IMR-90 (cell line): ENCODE measurements at regions not wholly inside any gene's neighbourhood (a gene's known extent, or its start where the extent isn't known, plus 50 kb on each side); places are given as distances from the start of the nearest gene placed in this dataset.

Experiments
- ATAC-seq: fragments of 200-7000 bp; cut with Tn5 transposase; 2 replicates; pipeline ENCODE4 v1.9.1; 2020; ENCODE audit warnings: low read depth, mild to moderate bottlenecking, moderate library complexity
- BruUV-seq: library from RNA; stranded (reverse); fragments of 400-500 nt; replicated peaks from 2 replicates; lab custom pipeline; 2021; lab: Mats Ljungman, UMichigan
- CTCF ChIA-PET: fragments of 300-600 bp; formaldehyde crosslinking; extraction: SDS; loops from one replicate; lab custom pipeline; 2021; ENCODE audit warnings: antibody characterized with exemption; lab: Yijun Ruan, JAX
- POLR2A ChIA-PET: fragments of 300-600 bp; sonication (Branson Sonifier 250); formaldehyde crosslinking; loops from one replicate; lab custom pipeline; 2022; ENCODE audit warnings: antibody characterized with exemption; ENCODE audit not compliant: unreplicated experiment; lab: Charles Lee
- DNase-seq: peaks from one replicate; pipeline ENCODE4 v3.0.0; 2013
- H2AFZ ChIP-seq: replicated peaks from 2 replicates; pipeline ENCODE3; 2013; ENCODE audit warnings: low read length, mild to moderate bottlenecking; ENCODE audit not compliant: poor library complexity
- H2AK5ac ChIP-seq: 2 replicates; pipeline ENCODE4 v1.6.1; 2013; ENCODE audit warnings: low read depth, low read length, inconsistent platforms
- H2AK9ac ChIP-seq: replicated peaks from 2 replicates; pipeline ENCODE3; 2013; ENCODE audit warnings: mild to moderate bottlenecking, low read depth, low read length, moderate library complexity; ENCODE audit not compliant: poor library complexity
- H2BK120ac ChIP-seq: 2 replicates; pipeline ENCODE4 v1.6.1; 2013; ENCODE audit warnings: low read depth, low read length, inconsistent platforms
- H2BK15ac ChIP-seq: 3 replicates; pipeline ENCODE4 v1.6.1; 2013; ENCODE audit warnings: low read depth, low read length, inconsistent platforms
- H2BK20ac ChIP-seq: 2 replicates; pipeline ENCODE4 v1.6.1; 2013; ENCODE audit warnings: low read depth, mild to moderate bottlenecking, inconsistent platforms, low read length, moderate library complexity
- H2BK5ac ChIP-seq: 2 replicates; pipeline ENCODE4 v1.6.1; 2013; ENCODE audit warnings: mild to moderate bottlenecking, low read depth, low read length, inconsistent platforms; ENCODE audit not compliant: poor library complexity, severe bottlenecking
- H3K14ac ChIP-seq: replicated peaks from 2 replicates; pipeline ENCODE4 v1.6.1; 2013; ENCODE audit warnings: low read depth, low read length, inconsistent platforms
- H3K18ac ChIP-seq: 2 replicates; pipeline ENCODE4 v1.6.1; 2013; ENCODE audit warnings: low read depth, low read length, control low read depth
- H3K23ac ChIP-seq: 2 replicates; pipeline ENCODE4 v1.6.1; 2013; ENCODE audit warnings: low read depth, low read length, inconsistent platforms
- H3K27ac ChIP-seq: 2 replicates; pipeline ENCODE4 v1.5.1; 2013; ENCODE audit warnings: mild to moderate bottlenecking, control low read depth, low read length; ENCODE audit not compliant: insufficient read depth
- H3K27me3 ChIP-seq: 2 replicates; pipeline ENCODE4 v1.6.1; 2013; ENCODE audit warnings: low read length; ENCODE audit not compliant: control insufficient read depth, insufficient read depth
- H3K36me3 ChIP-seq: 2 replicates; pipeline ENCODE4 v1.6.1; 2013; ENCODE audit warnings: low read length, mixed read lengths; ENCODE audit not compliant: control insufficient read depth, insufficient read depth
- H3K4ac ChIP-seq: 2 replicates; pipeline ENCODE4 v1.6.1; 2013; ENCODE audit warnings: low read depth, low read length, inconsistent platforms
- H3K4me1 ChIP-seq: 2 replicates; pipeline ENCODE4 v1.6.1; 2013; ENCODE audit warnings: low read length, mixed read lengths; ENCODE audit not compliant: control insufficient read depth, insufficient read depth
- H3K4me2 ChIP-seq: 2 replicates; pipeline ENCODE4 v1.6.1; 2013; ENCODE audit warnings: low read depth, mild to moderate bottlenecking, control low read depth, low read length, moderate library complexity
- H3K4me3 ChIP-seq: 2 replicates; pipeline ENCODE4 v1.5.1; 2013; ENCODE audit warnings: low read depth, mild to moderate bottlenecking, control low read depth, low read length, moderate library complexity; ENCODE audit not compliant: insufficient read depth
- H3K56ac ChIP-seq: 2 replicates; pipeline ENCODE4 v1.6.1; 2013; ENCODE audit warnings: low read length, inconsistent platforms; ENCODE audit not compliant: insufficient read depth; ENCODE audit errors: extremely low read depth
- H3K79me1 ChIP-seq, 2 experiments: 2 replicates each; pipeline ENCODE4 v1.6.1; 2013; ENCODE audit warnings: low read length in 2 of 2, inconsistent platforms in 1 of 2, low read depth in 1 of 2
- H3K9ac ChIP-seq: 2 replicates; pipeline ENCODE4 v1.6.1; 2013; ENCODE audit warnings: low read depth, low read length, control low read depth
- H3K9me1 ChIP-seq: 2 replicates; pipeline ENCODE4 v1.6.1; 2013; ENCODE audit warnings: low read length, inconsistent platforms; ENCODE audit not compliant: insufficient read depth
- H3K9me3 ChIP-seq: 2 replicates; pipeline ENCODE4 v1.6.1; 2013; ENCODE audit warnings: low read length; ENCODE audit not compliant: control insufficient read depth, insufficient read depth
- H4K20me1 ChIP-seq: 2 replicates; pipeline ENCODE4 v1.6.1; 2013; ENCODE audit warnings: low read length, inconsistent platforms; ENCODE audit not compliant: insufficient read depth
- H4K5ac ChIP-seq: 2 replicates; pipeline ENCODE4 v1.6.1; 2013; ENCODE audit warnings: mild to moderate bottlenecking, low read depth, low read length, control low read depth
- H4K8ac ChIP-seq, 2 experiments: 2 replicates each; pipeline ENCODE4 v1.6.1; 2013; ENCODE audit warnings: low read depth in 2 of 2, low read length in 2 of 2, control low read depth in 1 of 2, inconsistent platforms in 1 of 2
- H4K91ac ChIP-seq: 2 replicates; pipeline ENCODE4 v1.6.1; 2013; ENCODE audit warnings: low read depth, low read length, inconsistent platforms; ENCODE audit not compliant: insufficient read depth
- BHLHE40 ChIP-seq: fragments of 150-350 bp; IDR thresholded peaks from 2 replicates; pipeline ENCODE4 v1.6.1; 2016; ENCODE audit warnings: mild to moderate bottlenecking, low read depth, low read length
- CTCF ChIP-seq: conservative IDR thresholded peaks from 2 replicates; pipeline ENCODE4 v1.5.1; 2012; ENCODE audit warnings: mild to moderate bottlenecking, low read depth, low read length, improper control_type of control experiment
- ELK1 ChIP-seq: fragments of 150-350 bp; IDR thresholded peaks from 2 replicates; pipeline ENCODE4 v1.6.1; 2016; ENCODE audit warnings: low read depth, mild to moderate bottlenecking, low read length, moderate library complexity, borderline replicate concordance
- FOS ChIP-seq: fragments of 150-350 bp; IDR thresholded peaks from 2 replicates; pipeline ENCODE4 v1.6.1; 2016; ENCODE audit warnings: low read depth, low read length
- MAFK ChIP-seq: IDR thresholded peaks from 2 replicates; pipeline ENCODE4 v1.6.1; 2012; ENCODE audit warnings: low read depth, low read length, improper control_type of control experiment
- MAZ ChIP-seq: IDR thresholded peaks from 2 replicates; pipeline ENCODE4 v1.6.1; 2012; ENCODE audit warnings: low read depth, mild to moderate bottlenecking, low read length, improper control_type of control experiment, moderate library complexity, borderline replicate concordance
- MXI1 ChIP-seq: IDR thresholded peaks from 2 replicates; pipeline ENCODE4 v1.6.1; 2012; ENCODE audit warnings: low read depth, mild to moderate bottlenecking, low read length, moderate library complexity, borderline replicate concordance
- NFE2L2 ChIP-seq: fragments of 150-350 bp; IDR thresholded peaks from 2 replicates; pipeline ENCODE4 v1.6.1; 2016; ENCODE audit warnings: low read depth, mild to moderate bottlenecking, low read length
- POLR2A ChIP-seq: IDR thresholded peaks from 2 replicates; pipeline ENCODE4 v1.6.1; 2012; ENCODE audit warnings: mild to moderate bottlenecking, low read depth, low read length
- RAD21 ChIP-seq: IDR thresholded peaks from 2 replicates; pipeline ENCODE4 v1.6.1; 2012; ENCODE audit warnings: low read length, improper control_type of control experiment
- RCOR1 ChIP-seq: IDR thresholded peaks from 2 replicates; pipeline ENCODE4 v1.6.1; 2012; ENCODE audit warnings: mild to moderate bottlenecking, low read length, improper control_type of control experiment; ENCODE audit not compliant: insufficient replicate concordance
- RFX5 ChIP-seq: IDR thresholded peaks from 2 replicates; pipeline ENCODE4 v1.8.0; 2012; ENCODE audit warnings: low read depth, mild to moderate bottlenecking, low read length, moderate library complexity
- SMC3 ChIP-seq: fragments of 150-350 bp; IDR thresholded peaks from 2 replicates; pipeline ENCODE4 v1.6.1; 2016; ENCODE audit warnings: low read depth, mild to moderate bottlenecking, antibody characterized with exemption, low read length, moderate library complexity
- WGBS, 2 experiments: methylation state at CpG; one replicate each; pipeline versions ENCODE4 v1.1.5 to v1.1.7; 2013; ENCODE audit warnings: missing lambda C conversion rate in 2 of 2; ENCODE audit not compliant: insufficient read length in 1 of 2; ENCODE audit errors: extremely low coverage in 2 of 2; 5-methylcytosine and 5-hydroxymethylcytosine counted together
- dilution Hi-C: fragments of 300-500 bp; cut with HindIII; formaldehyde crosslinking; loops from one replicate; pipeline ENCODE4 v1.14.3; 2018; ENCODE audit warnings: low sequenced_read_pairs; ENCODE audit not compliant: unreplicated experiment
- in situ Hi-C: fragments of 300-500 bp; cut with MboI; formaldehyde crosslinking; loops from 3 replicates; pipeline ENCODE4 v1.14.3; 2019; ENCODE audit warnings: low sequenced_read_pairs, inconsistent platforms, mixed read lengths
- intact Hi-C: fragments of 100-400 bp; cut with micrococcal nuclease; formaldehyde crosslinking; loops from 2 replicates; pipeline ENCODE4 v1.10.0; 2022
- TF ChIP-seq, protein P1 (sequence below): fragments of 150-350 bp; IDR thresholded peaks from 2 replicates; pipeline ENCODE4 v1.6.1; 2017; ENCODE audit warnings: mild to moderate bottlenecking, antibody characterized with exemption, low read length, low read depth

DNA sequence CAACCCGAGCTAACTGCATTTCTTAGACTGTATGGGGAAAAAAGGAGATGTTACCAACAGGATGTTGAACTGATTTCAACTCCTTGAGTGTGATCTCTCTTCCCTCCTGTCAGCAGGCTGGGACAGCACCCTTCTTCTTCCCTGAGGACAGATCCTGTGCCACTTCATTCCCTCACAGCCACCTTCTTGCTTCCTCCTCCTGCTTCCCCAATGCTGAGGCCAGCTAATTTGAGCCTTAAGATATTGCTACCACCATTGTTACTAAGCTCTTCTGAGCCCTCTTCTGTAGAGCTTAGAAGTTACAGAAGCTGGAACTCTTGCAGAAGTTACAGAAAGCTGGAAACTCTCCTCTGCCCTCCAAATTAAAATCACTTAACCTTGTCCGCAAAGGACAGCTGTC lies 88.8 kb downstream of the SPTSSA start:
- no peak overlapping the region for H2AFZ ChIP-seq
- no peak overlapping the region for H2BK120ac ChIP-seq
- H3K4me2 ChIP-seq: no peak overlapping the region
- H3K9ac ChIP-seq: no peak overlapping the region
- H3K27me3 ChIP-seq: peaks cover 6% of the 10 kb centered on the region
- no peak overlapping the region for H2AK5ac ChIP-seq
- POLR2A ChIA-PET: no interaction called here
- no CpG with 5 or more reads among the region's 2 CpGs for WGBS, 2 experiments
- H3K18ac ChIP-seq: no peak overlapping the region
- no peak overlapping the region for H3K4me3 ChIP-seq
- in situ Hi-C loops: no loop called here
- no peaks in the 10 kb centered on the region for H4K20me1 ChIP-seq
- no peak overlapping the region for H3K4ac ChIP-seq
- DNase-seq (no peak), ATAC-seq (no peak)
- no peak overlapping the region for H2BK5ac ChIP-seq
- H3K56ac ChIP-seq: no peak overlapping the region
- no peaks in the 10 kb centered on the region for H3K36me3 ChIP-seq
- H3K27ac ChIP-seq: no peak overlapping the region
- no peak overlapping the region for H4K91ac ChIP-seq
- H2BK15ac ChIP-seq: no peak overlapping the region
- no peaks in the 10 kb centered on the region for H3K9me3 ChIP-seq
- dilution Hi-C loops: no loop called here
- intact Hi-C loops: no loop called here
- H4K5ac ChIP-seq: no peak overlapping the region
- no TSS peak for BruUV-seq
- no peak overlapping the region for H2AK9ac ChIP-seq
- no peak overlapping the region for H2BK20ac ChIP-seq
- no peak overlapping the region for H4K8ac ChIP-seq
- CTCF ChIA-PET: no interaction called here
- no peaks in the 10 kb centered on the region for H3K79me1 ChIP-seq
- H3K14ac ChIP-seq: no peak overlapping the region
- TF ChIP-seq ELK1 (no peak), MAZ (no peak), FOS (no peak), NFE2L2 (no peak), RCOR1 (no peak), CTCF (no peak), RFX5 (no peak), MXI1 (no peak), RAD21 (no peak), BHLHE40 (no peak), POLR2A (no peak), MAFK (no peak), SMC3 (no peak)
- TF ChIP-seq, protein P1, sequence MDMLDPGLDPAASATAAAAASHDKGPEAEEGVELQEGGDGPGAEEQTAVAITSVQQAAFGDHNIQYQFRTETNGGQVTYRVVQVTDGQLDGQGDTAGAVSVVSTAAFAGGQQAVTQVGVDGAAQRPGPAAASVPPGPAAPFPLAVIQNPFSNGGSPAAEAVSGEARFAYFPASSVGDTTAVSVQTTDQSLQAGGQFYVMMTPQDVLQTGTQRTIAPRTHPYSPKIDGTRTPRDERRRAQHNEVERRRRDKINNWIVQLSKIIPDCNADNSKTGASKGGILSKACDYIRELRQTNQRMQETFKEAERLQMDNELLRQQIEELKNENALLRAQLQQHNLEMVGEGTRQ: no peak
- no peak overlapping the region for H3K23ac ChIP-seq
- H3K9me1 ChIP-seq: no peaks in the 10 kb centered on the region
- peaks cover 6% of the 10 kb centered on the region; the same call in 1 of the 2 replicates for H3K4me1 ChIP-seq
